ENCODE measurements at regions not wholly inside any gene's neighbourhood (a gene's known extent, or its start where the extent isn't known, plus 50 kb on each side); places are given as distances from the start of the nearest gene placed in this dataset.

DNA sequence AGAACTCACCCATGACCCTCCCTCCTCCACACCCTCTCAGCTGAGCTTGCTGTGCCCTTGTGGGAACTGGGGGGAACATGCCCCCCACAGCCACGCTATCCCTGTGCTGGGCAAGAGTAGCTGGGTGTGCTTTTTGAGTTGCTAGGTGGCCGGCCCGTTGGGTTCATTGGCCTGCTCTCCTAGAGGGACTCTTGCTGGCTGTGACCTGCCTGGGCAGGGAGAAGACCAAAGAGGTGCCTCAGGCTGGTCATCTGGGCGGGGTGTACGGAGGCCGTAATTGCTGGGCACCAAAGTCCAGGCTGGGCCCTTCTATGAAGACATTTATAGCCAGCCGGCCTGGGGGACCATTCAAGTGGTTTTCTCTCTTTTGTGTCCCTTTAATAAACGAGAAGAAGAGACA, 138.3 kb upstream of the ZBTB40 start:
- no peak overlapping the region for H3K4me3 ChIP-seq (replicated peaks; ENCODE audit: low read depth, low read length)
- no peak for TF ChIP-seq CTCF (IDR thresholded peaks at IDR 0.05; ENCODE audit: low read length, missing control alignments)
- no peak for DNase-seq (ENCODE audit: low read depth)

- no peak overlapping the region for H3K4me3 ChIP-seq (replicated peaks; ENCODE audit: low read depth, low read length)
- no peak for TF ChIP-seq CTCF (IDR thresholded peaks at IDR 0.05; ENCODE audit: low read length, missing control alignments)
- DNase-seq (ENCODE audit: low read depth): no peak
These were observed 136.9 kb upstream of the ZBTB40 start for GRCh38 chr1:22314706-22315105.

- no peak for DNase-seq (ENCODE audit: low read depth)
- H3K4me3 ChIP-seq (replicated peaks; ENCODE audit: low read depth, low read length): no peak overlapping the region
- no peak for TF ChIP-seq CTCF (IDR thresholded peaks at IDR 0.05; ENCODE audit: low read length, missing control alignments)
These were observed 136.2 kb upstream of the ZBTB40 start for GRCh38 chr1:22315315-22316078.

DNA sequence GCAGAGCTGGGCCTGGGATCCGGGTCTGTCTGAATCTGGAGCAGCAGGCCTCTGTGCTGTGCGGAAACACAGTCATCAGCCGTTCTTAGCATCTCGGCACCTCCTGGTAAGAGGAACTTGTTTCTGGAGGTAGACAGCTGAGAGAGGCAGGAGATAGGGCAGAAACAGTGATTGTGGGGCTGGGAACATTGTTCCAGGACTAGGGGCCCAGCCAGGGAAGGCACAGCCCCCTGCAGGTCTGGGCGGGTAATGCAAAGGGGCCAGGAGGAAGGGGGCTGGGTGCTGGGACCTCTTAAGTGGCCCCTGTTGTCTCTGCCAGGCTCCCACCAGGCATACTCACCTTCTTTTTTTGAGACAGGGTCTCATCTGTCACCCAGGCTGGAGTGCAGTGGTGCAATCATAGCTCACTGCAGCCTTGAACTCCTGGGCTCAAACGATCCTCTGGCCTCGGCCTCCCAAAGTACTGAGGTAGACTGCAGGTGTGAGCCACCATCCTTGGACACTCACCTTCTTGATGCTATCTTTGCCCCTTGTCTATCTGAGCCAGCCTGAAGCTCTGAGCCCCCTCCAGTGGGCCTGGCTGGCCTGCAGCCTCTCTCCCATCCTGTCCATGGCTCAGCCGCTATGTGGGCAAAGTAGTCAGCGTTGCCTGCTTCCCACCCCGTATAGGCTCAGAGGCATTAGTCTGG, 134.3 kb upstream of the ZBTB40 start:
- peak; percentile 53 for TF ChIP-seq CTCF (IDR thresholded peaks at IDR 0.05; ENCODE audit: low read length, missing control alignments)
- no peak overlapping the region for H3K4me3 ChIP-seq (replicated peaks; ENCODE audit: low read depth, low read length)
- peak; percentile 3 for DNase-seq (ENCODE audit: low read depth)

DNA sequence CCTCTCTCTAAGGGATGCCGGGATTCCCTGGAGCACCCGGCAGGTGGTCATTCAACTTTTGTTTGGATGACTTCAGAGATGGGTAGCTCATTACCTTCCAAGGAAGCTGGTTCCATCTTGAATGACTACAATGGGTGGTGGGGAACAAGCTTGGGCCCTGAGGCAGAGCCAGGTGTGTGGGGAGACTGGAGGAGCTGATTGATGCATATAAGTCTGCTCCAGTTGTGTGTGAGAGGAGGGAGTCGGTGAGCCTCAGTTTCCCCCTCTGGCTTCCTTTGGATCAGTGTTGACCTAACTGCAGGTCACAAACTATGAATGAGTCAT, 133.8 kb upstream of the ZBTB40 start:
- no peak overlapping the region for H3K4me3 ChIP-seq (replicated peaks; ENCODE audit: low read depth, low read length)
- TF ChIP-seq CTCF (IDR thresholded peaks at IDR 0.05; ENCODE audit: low read length, missing control alignments): no peak
- no peak for DNase-seq (ENCODE audit: low read depth)

GRCh38 chr1:22318279-22318981, 133.2 kb upstream of the ZBTB40 start:
- H3K4me3 ChIP-seq (replicated peaks; ENCODE audit: low read depth, low read length): no peak overlapping the region
- no peak for TF ChIP-seq CTCF (IDR thresholded peaks at IDR 0.05; ENCODE audit: low read length, missing control alignments)
- no peak for DNase-seq (ENCODE audit: low read depth)
